A673 (cell line): ENCODE measurements at regions not wholly inside any gene's neighbourhood (a gene's known extent, or its start where the extent isn't known, plus 50 kb on each side); places are given as distances from the start of the nearest gene placed in this dataset.

Source experiments
- BruUV-seq: library from RNA; stranded (reverse); fragments of 400-500 nt; replicated peaks from 2 replicates; lab custom pipeline; 2021; lab: Mats Ljungman, UMichigan
- CTCF ChIA-PET: fragments of 300-600 bp; sonication (Branson Sonifier 250); formaldehyde crosslinking; loops from one replicate; lab custom pipeline; 2022; ENCODE audit warnings: antibody characterized with exemption; lab: Charles Lee
- POLR2A ChIA-PET: fragments of 300-600 bp; sonication (Branson Sonifier 250); formaldehyde crosslinking; loops from one replicate; lab custom pipeline; 2022; ENCODE audit warnings: antibody characterized with exemption; ENCODE audit not compliant: low non-redundant PET; lab: Charles Lee
- DNase-seq: peaks from one replicate; pipeline ENCODE4 v3.0.0-alpha.2; 2015; ENCODE audit warnings: low spot score
- H3K27ac ChIP-seq: fragments of 200-600 bp; sonication (generic); 2 replicates; pipeline ENCODE4 v1.5.1; 2016; ENCODE audit warnings: mixed run types, low read depth, mild to moderate bottlenecking, mixed read lengths, antibody characterized with exemption, low read length; ENCODE audit not compliant: poor library complexity, severe bottlenecking
- H3K27me3 ChIP-seq: fragments of 200-600 bp; sonication (generic); replicated peaks from 2 replicates; pipeline ENCODE4 v1.6.1; 2017; ENCODE audit warnings: mixed run types, low read depth, mild to moderate bottlenecking, mixed read lengths, antibody characterized with exemption, low read length; ENCODE audit not compliant: insufficient read depth, poor library complexity
- H3K36me3 ChIP-seq: fragments of 200-600 bp; sonication (generic); 2 replicates; pipeline ENCODE4 v1.6.1; 2016; ENCODE audit warnings: mixed run types, mild to moderate bottlenecking, mixed read lengths, antibody characterized with exemption, low read length; ENCODE audit not compliant: insufficient read depth, poor library complexity, severe bottlenecking
- H3K4me1 ChIP-seq: fragments of 200-600 bp; sonication (generic); 2 replicates; pipeline ENCODE4 v1.6.1; 2017; ENCODE audit warnings: mixed run types, mild to moderate bottlenecking, mixed read lengths, antibody characterized with exemption, low read length; ENCODE audit not compliant: insufficient read depth, poor library complexity, severe bottlenecking
- H3K4me3 ChIP-seq: fragments of 200-600 bp; sonication (generic); 2 replicates; pipeline ENCODE4 v1.5.1; 2016; ENCODE audit warnings: low read depth, mixed run types, mild to moderate bottlenecking, mixed read lengths, low read length; ENCODE audit not compliant: poor library complexity, severe bottlenecking
- H3K9me3 ChIP-seq: fragments of 200-600 bp; sonication (generic); 2 replicates; pipeline ENCODE4 v1.6.1; 2016; ENCODE audit warnings: mixed run types, low read depth, mild to moderate bottlenecking, mixed read lengths, antibody characterized with exemption, low read length; ENCODE audit not compliant: poor library complexity, severe bottlenecking
- CTCF ChIP-seq: fragments of 300-800, 200-600 bp; sonication (generic); conservative IDR thresholded peaks from 2 replicates; pipeline ENCODE4 v1.5.1; 2017; ENCODE audit warnings: low read depth, mild to moderate bottlenecking, antibody characterized with exemption, low read length, moderate library complexity, mixed read lengths
- EZH2 ChIP-seq: fragments of 200-600 bp; sonication (generic); IDR thresholded peaks from 2 replicates; pipeline ENCODE4 v1.6.1; 2017; ENCODE audit warnings: borderline replicate concordance, low read depth, mild to moderate bottlenecking, mixed read lengths, antibody characterized with exemption, low read length; ENCODE audit not compliant: poor library complexity, severe bottlenecking
- intact Hi-C: fragments of 100-400 bp; cut with micrococcal nuclease; formaldehyde crosslinking; loops from one replicate; pipeline ENCODE4 v1.10.0; 2022; ENCODE audit not compliant: unreplicated experiment

- no peak for DNase-seq
- H3K9me3 ChIP-seq: no peaks in the 10 kb centered on the region
- no peaks in the 10 kb centered on the region for H3K4me1 ChIP-seq
- BruUV-seq: no TSS peak
- TF ChIP-seq CTCF (no peak), EZH2 (no peak)
- no peak overlapping the region for H3K4me3 ChIP-seq
- H3K27ac ChIP-seq: no peak overlapping the region
- no peaks in the 10 kb centered on the region for H3K36me3 ChIP-seq
- intact Hi-C loops: no loop called here
- POLR2A ChIA-PET: no interaction called here
- H3K27me3 ChIP-seq: no peaks in the 10 kb centered on the region
- CTCF ChIA-PET: no interaction called here
Measured at GRCh38 chr13:82976499-82976898, 905.8 kb downstream of the SLITRK1 start.

- no peak overlapping the region for H3K27ac ChIP-seq
- H3K27me3 ChIP-seq: no peaks in the 10 kb centered on the region
- no TSS peak for BruUV-seq
- no peaks in the 10 kb centered on the region for H3K36me3 ChIP-seq
- POLR2A ChIA-PET: no interaction called here
- intact Hi-C loops: no loop called here
- no peak overlapping the region for H3K4me3 ChIP-seq
- TF ChIP-seq CTCF (no peak), EZH2 (no peak)
- no peaks in the 10 kb centered on the region for H3K4me1 ChIP-seq
- no peaks in the 10 kb centered on the region for H3K9me3 ChIP-seq
- CTCF ChIA-PET: no interaction called here
- DNase-seq: no peak
Measured at GRCh38 chr13:82963226-82964099, 918.8 kb downstream of the SLITRK1 start.

- no peaks in the 10 kb centered on the region for H3K27me3 ChIP-seq
- TF ChIP-seq EZH2 (no peak), CTCF (no peak)
- no TSS peak for BruUV-seq
- H3K9me3 ChIP-seq: no peaks in the 10 kb centered on the region
- DNase-seq: no peak
- POLR2A ChIA-PET: interaction anchor here (0.7 kb wide), 2 partner anchors 28 to 58 kb away, joined by 3 read pairs; no protein-coding TSS in a partner anchor
- no peaks in the 10 kb centered on the region for H3K4me1 ChIP-seq
- CTCF ChIA-PET: no interaction called here
- no peaks in the 10 kb centered on the region for H3K36me3 ChIP-seq
- no peak overlapping the region for H3K4me3 ChIP-seq
- intact Hi-C loops: no loop called here
- no peak overlapping the region for H3K27ac ChIP-seq
Measured at GRCh38 chr13:82962397-82962796, 919.9 kb downstream of the SLITRK1 start.
